ENCODE measurements at regions not wholly inside any gene's neighbourhood (a gene's known extent, or its start where the extent isn't known, plus 50 kb on each side); places are given as distances from the start of the nearest gene placed in this dataset.

GRCh38 chr10:129396021-129396722, 70.9 kb upstream of the MGMT start:
- DNase-seq, result peak in 1 of 2 experiments; percentile 60

- DNase-seq, result no peak
These were observed 69.7 kb upstream of the MGMT start for GRCh38 chr10:129397198-129397974.

GRCh38 chr10:129398711-129399141, 68.3 kb upstream of the MGMT start:
- no peak for DNase-seq

- no peak for DNase-seq
These were observed 66.6 kb upstream of the MGMT start for GRCh38 chr10:129400426-129400825.

- DNase-seq, result no peak
These were observed 64.6 kb upstream of the MGMT start for GRCh38 chr10:129402459-129402858.

GRCh38 chr10:129404091-129404490, 63.0 kb upstream of the MGMT start:
- no peak for DNase-seq

GRCh38 chr10:129405389-129405788, 61.7 kb upstream of the MGMT start:
- DNase-seq, result no peak

- DNase-seq, result no peak
These were observed 56.2 kb upstream of the MGMT start for GRCh38 chr10:129410688-129411392.

GRCh38 chr10:129411393-129411705, 55.7 kb upstream of the MGMT start:
- DNase-seq, result no peak

- DNase-seq, result no peak
These were observed 55.3 kb upstream of the MGMT start for GRCh38 chr10:129411772-129412171.

GRCh38 chr10:129413024-129413423, 54.0 kb upstream of the MGMT start:
- no peak for DNase-seq

GRCh38 chr10:129415215-129416140, 51.6 kb upstream of the MGMT start:
- no peak for DNase-seq

GRCh38 chr10:129416155-129416554, 50.9 kb upstream of the MGMT start:
- no peak for DNase-seq

GRCh38 chr10:129416956-129417765, 49.9 kb upstream of the MGMT start:
- no peak for DNase-seq
